ENCODE measurements at regions not wholly inside any gene's neighbourhood (a gene's known extent, or its start where the extent isn't known, plus 50 kb on each side); places are given as distances from the start of the nearest gene placed in this dataset.

GRCh38 chr12:13368431-13368830, 171.9 kb downstream of the EMP1 start:
- TF ChIP-seq POLR2A (IDR thresholded peaks at IDR 0.05; ENCODE audit: low read depth, low read length): no peak
- no peak for TF ChIP-seq CTCF (conservative IDR thresholded peaks at IDR 0.05; ENCODE audit: low read depth, low read length)
- no peak for TF ChIP-seq RCOR1 (IDR thresholded peaks at IDR 0.05; ENCODE audit: insufficient replicate concordance, low read length)
- TF ChIP-seq CEBPB (IDR thresholded peaks at IDR 0.05; ENCODE audit: low read depth, low read length): no peak
- TF ChIP-seq, protein P1, sequence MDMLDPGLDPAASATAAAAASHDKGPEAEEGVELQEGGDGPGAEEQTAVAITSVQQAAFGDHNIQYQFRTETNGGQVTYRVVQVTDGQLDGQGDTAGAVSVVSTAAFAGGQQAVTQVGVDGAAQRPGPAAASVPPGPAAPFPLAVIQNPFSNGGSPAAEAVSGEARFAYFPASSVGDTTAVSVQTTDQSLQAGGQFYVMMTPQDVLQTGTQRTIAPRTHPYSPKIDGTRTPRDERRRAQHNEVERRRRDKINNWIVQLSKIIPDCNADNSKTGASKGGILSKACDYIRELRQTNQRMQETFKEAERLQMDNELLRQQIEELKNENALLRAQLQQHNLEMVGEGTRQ (IDR thresholded peaks at IDR 0.05; ENCODE audit: low read depth, low read length): no peak
- TF ChIP-seq RAD21 (IDR thresholded peaks at IDR 0.05; ENCODE audit: low read length): no peak
- TF ChIP-seq FOS (IDR thresholded peaks at IDR 0.05; ENCODE audit: low read depth, low read length): no peak
- no peak for TF ChIP-seq BHLHE40 (IDR thresholded peaks at IDR 0.05; ENCODE audit: low read depth, low read length)
- TF ChIP-seq CHD1 (IDR thresholded peaks at IDR 0.05; ENCODE audit: low read depth, low read length): no peak
- TF ChIP-seq RFX5 (IDR thresholded peaks at IDR 0.05; ENCODE audit: low read depth, low read length): no peak

Measured in IMR-90 (cell line).